HG02642 (cell line): ENCODE measurements at regions not wholly inside any gene's neighbourhood (a gene's known extent, or its start where the extent isn't known, plus 50 kb on each side); places are given as distances from the start of the nearest gene placed in this dataset.

Source experiments
- ATAC-seq: cut with Tn5 transposase; IDR thresholded peaks from one replicate; pipeline ENCODE4 v1.9.1; 2021; ENCODE audit warnings: mild to moderate bottlenecking; ENCODE audit not compliant: unreplicated experiment, poor library complexity

GRCh38 chr6:149147938-149148718 is 169.4 kb upstream of the TAB2 start:
- ATAC-seq: no peak

- ATAC-seq: no peak
Measured at GRCh38 chr6:149149653-149150052, 167.9 kb upstream of the TAB2 start.

- no peak for ATAC-seq
Measured at GRCh38 chr6:149150301-149150700, 167.2 kb upstream of the TAB2 start.

GRCh38 chr6:149150801-149151398 is 166.6 kb upstream of the TAB2 start:
- ATAC-seq: no peak

DNA sequence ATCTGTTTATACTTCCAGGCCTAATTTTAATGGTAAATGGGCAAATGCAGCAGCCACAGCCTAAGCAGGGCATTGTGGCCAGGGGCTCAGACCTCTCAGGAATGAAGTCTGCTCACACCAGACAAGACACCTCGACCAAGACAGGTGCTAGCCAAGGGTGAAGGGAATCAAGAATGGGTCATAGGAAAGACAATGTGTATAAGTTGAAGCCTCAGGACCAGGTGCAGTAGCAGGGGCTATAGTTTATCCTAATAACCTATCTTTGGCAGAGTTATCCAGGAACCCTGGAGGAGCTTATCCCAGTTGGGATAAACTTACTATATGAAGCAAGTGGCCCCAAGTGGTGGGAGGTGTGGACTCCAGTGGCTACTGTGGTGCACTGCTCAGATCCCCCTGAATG is 165.0 kb upstream of the TAB2 start:
- ATAC-seq: no peak

DNA sequence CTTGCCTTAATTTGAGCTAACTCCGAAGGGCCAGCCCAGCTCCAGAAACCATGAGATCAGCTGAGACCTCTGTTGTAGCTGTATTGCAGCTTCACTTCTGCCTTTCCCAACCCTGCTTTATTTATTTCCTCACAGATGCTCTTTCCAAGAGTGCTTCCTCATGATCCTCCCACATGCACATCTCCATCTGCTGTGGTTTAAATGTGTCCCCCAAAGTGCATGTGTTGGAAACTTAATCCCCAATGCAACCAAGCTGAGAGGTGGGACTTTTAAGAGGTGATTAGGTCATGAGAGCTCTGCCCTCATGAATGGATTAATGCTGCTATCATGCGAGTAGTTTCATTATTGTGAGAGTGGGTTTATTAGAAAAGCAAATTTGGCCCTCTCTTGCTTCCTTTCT is 164.4 kb upstream of the TAB2 start:
- ATAC-seq: no peak

GRCh38 chr6:149153693-149154092 is 163.8 kb upstream of the TAB2 start:
- no peak for ATAC-seq

GRCh38 chr6:149154261-149154821 is 163.2 kb upstream of the TAB2 start:
- ATAC-seq: no peak

DNA sequence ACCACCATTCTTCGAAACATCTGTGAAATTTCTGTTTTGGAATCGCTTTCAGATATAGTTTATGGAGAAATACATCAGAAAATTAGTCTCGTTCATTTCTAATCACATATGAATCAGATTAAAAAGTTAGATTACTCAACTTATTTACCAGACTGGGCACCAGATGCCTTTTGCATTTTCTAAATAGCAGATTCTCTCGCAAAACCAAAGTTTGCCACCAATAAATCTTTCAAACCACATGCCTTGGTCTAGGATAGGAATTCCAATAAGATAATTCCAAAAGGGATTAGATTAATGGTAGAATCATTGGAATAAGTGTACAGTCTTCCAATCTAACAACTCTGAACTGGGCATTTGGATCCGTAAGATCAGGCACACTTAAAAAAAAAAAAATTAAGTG is 160.4 kb upstream of the TAB2 start:
- no peak for ATAC-seq

GRCh38 chr6:149158076-149158475 is 159.4 kb upstream of the TAB2 start:
- no peak for ATAC-seq

DNA sequence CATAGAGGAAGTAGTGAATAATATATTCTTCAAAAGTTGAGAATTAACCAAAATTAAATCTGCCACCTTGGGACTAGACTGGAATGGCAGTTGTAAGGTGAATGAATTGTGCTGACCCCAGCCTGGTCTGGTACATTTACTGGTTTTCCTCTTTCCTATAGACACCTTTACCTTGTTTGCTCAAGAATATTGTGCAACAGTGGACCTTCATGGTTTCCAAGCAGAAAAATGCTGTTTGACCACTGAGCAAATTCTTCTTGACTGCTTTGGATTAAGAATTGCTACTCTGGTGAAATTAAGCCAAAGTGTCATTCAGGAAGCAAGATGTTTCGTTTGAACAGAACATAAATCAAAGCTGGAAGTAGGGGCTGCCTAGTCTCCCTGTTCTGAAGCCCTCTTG is 156.6 kb upstream of the TAB2 start:
- no peak for ATAC-seq

GRCh38 chr6:149162924-149163323 is 154.6 kb upstream of the TAB2 start:
- ATAC-seq: no peak

GRCh38 chr6:149164199-149164750 is 153.2 kb upstream of the TAB2 start:
- ATAC-seq: no peak

- no peak for ATAC-seq
Measured at GRCh38 chr6:149166336-149166735, 151.2 kb upstream of the TAB2 start.

- ATAC-seq: no peak
Measured at GRCh38 chr6:149166747-149167146, 150.8 kb upstream of the TAB2 start.

DNA sequence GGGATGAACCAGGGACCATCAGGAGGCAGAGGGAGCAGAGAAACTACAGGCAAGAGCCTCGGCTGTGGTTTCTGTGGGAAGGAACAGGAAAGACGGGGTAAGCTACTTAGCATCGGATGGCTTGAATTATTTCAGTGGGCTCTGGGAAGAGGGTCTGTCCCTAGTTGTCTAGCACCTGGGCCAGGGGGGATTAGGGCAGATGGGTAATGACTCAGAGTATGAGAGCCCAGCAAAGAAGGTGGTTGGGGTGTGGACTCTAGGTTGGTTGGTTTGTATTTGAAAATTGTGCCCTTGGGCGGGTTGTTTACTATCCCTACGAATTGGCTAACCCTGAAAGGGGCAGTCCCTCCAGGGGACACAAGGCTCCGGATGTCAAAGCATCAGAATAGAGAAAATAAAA is 148.5 kb upstream of the TAB2 start:
- no peak for ATAC-seq

DNA sequence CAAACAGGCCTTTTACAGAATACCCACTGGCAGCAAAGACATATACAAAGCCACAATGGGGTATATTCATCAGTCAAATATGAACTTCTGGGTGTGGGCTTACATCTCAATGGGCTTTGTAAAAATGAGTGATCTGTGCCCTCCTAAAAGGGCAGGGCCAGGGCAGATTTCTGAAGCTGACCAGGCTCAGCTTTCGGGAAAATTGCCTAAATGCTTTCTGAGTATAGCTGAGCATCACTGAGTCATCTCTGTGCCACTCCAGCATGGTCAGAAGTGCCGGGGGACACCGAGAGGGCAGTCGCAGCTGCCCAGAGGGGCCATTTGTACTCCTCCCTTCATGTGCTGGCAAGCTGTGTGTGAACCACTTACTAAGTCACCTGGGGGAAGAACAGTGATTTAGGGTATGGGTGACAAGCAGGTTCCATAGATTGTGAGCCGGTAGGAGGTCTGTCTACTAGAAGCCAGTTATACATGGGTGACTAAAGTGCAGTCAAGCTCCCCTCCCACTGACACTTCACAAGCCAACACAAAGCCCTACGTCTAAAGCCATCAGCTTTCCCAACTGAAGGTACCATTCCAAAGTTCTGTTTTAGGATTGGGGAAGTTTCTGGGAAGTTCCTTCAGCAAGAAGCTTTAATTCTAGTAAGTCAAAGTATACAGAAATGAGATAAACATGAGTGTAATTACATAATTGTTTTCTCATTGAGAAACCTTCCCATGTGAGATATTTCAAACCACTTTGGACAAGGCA is 147.6 kb upstream of the TAB2 start:
- no peak for ATAC-seq

GRCh38 chr6:149170564-149171452 is 146.7 kb upstream of the TAB2 start:
- ATAC-seq: no peak

DNA sequence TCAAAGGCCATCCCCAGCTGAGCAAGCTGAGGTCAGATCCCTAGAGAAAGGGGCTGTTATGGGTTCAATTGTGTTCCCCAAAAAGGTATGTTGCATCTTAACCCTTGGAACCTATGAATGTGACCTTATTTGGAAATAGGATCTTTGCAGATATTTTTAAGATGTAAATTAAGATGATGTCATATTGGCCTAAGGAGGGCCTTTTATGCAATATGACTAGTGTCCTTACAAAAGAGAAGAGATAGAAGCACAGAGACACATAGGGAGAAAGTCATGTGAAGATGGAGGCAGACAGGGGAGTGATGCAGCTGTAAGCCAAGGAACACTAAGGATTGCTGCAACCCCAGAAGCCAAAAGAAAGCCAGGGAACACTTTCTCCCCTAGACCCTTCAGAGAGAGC is 144.3 kb upstream of the TAB2 start:
- ATAC-seq: no peak

GRCh38 chr6:149174962-149175361 is 142.6 kb upstream of the TAB2 start:
- no peak for ATAC-seq
